HG03571 (cell line): ENCODE measurements at regions not wholly inside any gene's neighbourhood (a gene's known extent, or its start where the extent isn't known, plus 50 kb on each side); places are given as distances from the start of the nearest gene placed in this dataset.

Experiments used
- ATAC-seq: cut with Tn5 transposase; IDR thresholded peaks from one replicate; pipeline ENCODE4 v1.9.1; 2021; ENCODE audit not compliant: unreplicated experiment

GRCh38 chr11:26076233-26076990 lies 255.5 kb upstream of the ANO3 start:
- ATAC-seq: no peak

GRCh38 chr11:26078231-26078821 lies 253.6 kb upstream of the ANO3 start:
- no peak for ATAC-seq

GRCh38 chr11:26084313-26084712 lies 247.6 kb upstream of the ANO3 start:
- ATAC-seq: no peak

- no peak for ATAC-seq
Measured at GRCh38 chr11:26086028-26086427, 245.9 kb upstream of the ANO3 start.

GRCh38 chr11:26087120-26087935 lies 244.6 kb upstream of the ANO3 start:
- ATAC-seq: peak; percentile 93

- no peak for ATAC-seq
Measured at GRCh38 chr11:26088391-26088790, 243.5 kb upstream of the ANO3 start.

- no peak for ATAC-seq
Measured at GRCh38 chr11:26090651-26091050, 241.3 kb upstream of the ANO3 start.

GRCh38 chr11:26093206-26093605 lies 238.7 kb upstream of the ANO3 start:
- no peak for ATAC-seq

GRCh38 chr11:26095340-26095739 lies 236.6 kb upstream of the ANO3 start:
- ATAC-seq: no peak

GRCh38 chr11:26096451-26096850 lies 235.5 kb upstream of the ANO3 start:
- no peak for ATAC-seq

GRCh38 chr11:26102325-26102724 lies 229.6 kb upstream of the ANO3 start:
- no peak for ATAC-seq

- ATAC-seq: no peak
Measured at GRCh38 chr11:26105762-26106423, 226.0 kb upstream of the ANO3 start.

- ATAC-seq: no peak
Measured at GRCh38 chr11:26106726-26107125, 225.2 kb upstream of the ANO3 start.

GRCh38 chr11:26109658-26110368 lies 222.1 kb upstream of the ANO3 start:
- ATAC-seq: no peak

GRCh38 chr11:26112264-26112663 lies 219.7 kb upstream of the ANO3 start:
- ATAC-seq: no peak

- ATAC-seq: no peak
Measured at GRCh38 chr11:26121466-26121865, 210.5 kb upstream of the ANO3 start.

GRCh38 chr11:26126741-26127140 lies 205.2 kb upstream of the ANO3 start:
- ATAC-seq: no peak

GRCh38 chr11:26127336-26127735 lies 204.6 kb upstream of the ANO3 start:
- ATAC-seq: no peak

- no peak for ATAC-seq
Measured at GRCh38 chr11:26131406-26131805, 200.5 kb upstream of the ANO3 start.

- ATAC-seq: no peak
Measured at GRCh38 chr11:26134053-26134452, 197.9 kb upstream of the ANO3 start.
